H1 (cell line): ENCODE measurements at regions not wholly inside any gene's neighbourhood (a gene's known extent, or its start where the extent isn't known, plus 50 kb on each side); places are given as distances from the start of the nearest gene placed in this dataset.

ENCODE experiments used
- CTCF ChIA-PET: fragments of 300-600 bp; sonication (Branson Sonifier 250); formaldehyde crosslinking; loops from one replicate; lab custom pipeline; 2021; ENCODE audit not compliant: partially characterized antibody; lab: Charles Lee
- POLR2A ChIA-PET: fragments of 300-600 bp; sonication (Branson Sonifier 250); formaldehyde crosslinking; loops from one replicate; lab custom pipeline; 2021; ENCODE audit warnings: inconsistent platforms; ENCODE audit not compliant: partially characterized antibody; lab: Charles Lee
- DNase-seq, 2 experiments: peaks; one replicate each; pipeline versions ENCODE4 v3.0.0 to v3.0.0-alpha.2; 2010 to 2022; ENCODE audit warnings: low spot score in 2 of 2, low read depth in 1 of 2, mixed read lengths in 1 of 2
- FAIRE-seq: peaks from 2 replicates; lab custom pipeline; 2011; peaks lifted over from hg19 to GRCh38; lab: Jason Lieb, UNC
- H2AFZ ChIP-seq: 2 replicates; pipeline ENCODE4 v1.8.1; 2012; ENCODE audit warnings: low read length, inconsistent platforms
- H2AK5ac ChIP-seq: 2 replicates; pipeline ENCODE4 v1.6.1; 2013; ENCODE audit warnings: low read depth, low read length
- H2BK120ac ChIP-seq: replicated peaks from 2 replicates; pipeline ENCODE3; 2013; ENCODE audit warnings: low read depth, low read length, inconsistent platforms
- H2BK12ac ChIP-seq: 2 replicates; pipeline ENCODE4 v1.6.1; 2013; ENCODE audit warnings: low read depth, low read length
- H2BK15ac ChIP-seq: 2 replicates; pipeline ENCODE4 v1.6.1; 2013; ENCODE audit warnings: low read length
- H2BK20ac ChIP-seq: 2 replicates; pipeline ENCODE4 v1.6.1; 2013; ENCODE audit warnings: low read length
- H2BK5ac ChIP-seq: 2 replicates; pipeline ENCODE4 v1.6.1; 2013; ENCODE audit warnings: low read depth, low read length
- H3K14ac ChIP-seq: 2 replicates; pipeline ENCODE4 v1.6.1; 2013; ENCODE audit warnings: inconsistent platforms; ENCODE audit not compliant: insufficient read length
- H3K18ac ChIP-seq: 2 replicates; pipeline ENCODE4 v1.6.1; 2013; ENCODE audit warnings: low read length; ENCODE audit errors: extremely low read depth
- H3K23ac ChIP-seq: 2 replicates; pipeline ENCODE4 v1.6.1; 2013; ENCODE audit warnings: inconsistent platforms; ENCODE audit not compliant: insufficient read length
- H3K23me2 ChIP-seq: 2 replicates; pipeline ENCODE4 v1.6.1; 2013; ENCODE audit warnings: low read depth, low read length
- H3K27ac ChIP-seq: 2 replicates; pipeline ENCODE4 v1.6.1; 2011; ENCODE audit warnings: low read depth, low read length, inconsistent platforms
- H3K27me3 ChIP-seq, 4 experiments: replicated peaks in 1 of 4; 1 replicate in 1 of 4; 2 replicates in 3 of 4; pipeline versions ENCODE4 v1.6.1 to v1.8.1; 2011 to 2013; ENCODE audit warnings: low read length in 3 of 4, mild to moderate bottlenecking in 3 of 4, inconsistent platforms in 2 of 4, mixed read lengths in 2 of 4, moderate library complexity in 1 of 4; ENCODE audit not compliant: control insufficient read depth in 3 of 4, insufficient read depth in 3 of 4; ENCODE audit errors: extremely low read depth in 1 of 4
- H3K36me3 ChIP-seq, 4 experiments: 2 replicates each; pipeline versions ENCODE4 v1.6.1 to v1.8.1; 2011 to 2013; ENCODE audit warnings: mild to moderate bottlenecking in 4 of 4, low read length in 3 of 4, moderate library complexity in 2 of 4, control low read depth in 1 of 4, inconsistent platforms in 1 of 4; ENCODE audit not compliant: insufficient read depth in 4 of 4, control insufficient read depth in 2 of 4
- H3K4ac ChIP-seq: replicated peaks from 2 replicates; pipeline ENCODE3; 2013; ENCODE audit warnings: low read length, low read depth, mixed read lengths, inconsistent platforms; ENCODE audit not compliant: insufficient read length
- H3K4me1 ChIP-seq, 4 experiments: replicated peaks in 1 of 4; 1 replicate in 1 of 4; 2 replicates in 3 of 4; pipeline versions ENCODE4 v1.6.1 to v1.8.1; 2011 to 2013; ENCODE audit warnings: low read length in 3 of 4, inconsistent platforms in 2 of 4, mixed read lengths in 1 of 4; ENCODE audit not compliant: insufficient read depth in 4 of 4, control insufficient read depth in 3 of 4
- H3K4me2 ChIP-seq, 2 experiments: 2 replicates each; pipeline versions ENCODE4 v1.6.1 to v1.8.1; 2011 to 2013; ENCODE audit warnings: low read depth in 2 of 2, low read length in 2 of 2, control low read depth in 1 of 2, inconsistent platforms in 1 of 2, mild to moderate bottlenecking in 1 of 2; ENCODE audit not compliant: insufficient read depth in 1 of 2
- H3K4me3 ChIP-seq, 4 experiments: fragments of 200-600, 300-600 bp in 1 of 4; sonication (generic), shearing (Covaris generic), sonication (Bioruptor Twin) in 1 of 4; 2 replicates each; pipeline versions ENCODE4 v1.5.1 to v1.8.1; 2011 to 2016; ENCODE audit warnings: low read length in 4 of 4, low read depth in 3 of 4, control low read depth in 2 of 4, inconsistent platforms in 2 of 4, mild to moderate bottlenecking in 2 of 4, mixed read lengths in 1 of 4, moderate library complexity in 1 of 4; ENCODE audit not compliant: insufficient read depth in 2 of 4; ENCODE audit errors: extremely low read depth in 1 of 4
- H3K56ac ChIP-seq: replicated peaks from 2 replicates; pipeline ENCODE3; 2013; ENCODE audit warnings: low read depth, mild to moderate bottlenecking, mixed read lengths, low read length, inconsistent platforms; ENCODE audit not compliant: insufficient read length
- H3K79me1 ChIP-seq: 2 replicates; pipeline ENCODE4 v1.6.1; 2013; ENCODE audit warnings: low read depth, low read length, control low read depth
- H3K79me2 ChIP-seq, 2 experiments: 2 replicates each; pipeline versions ENCODE4 v1.6.1 to v1.8.1; 2012 to 2013; ENCODE audit warnings: low read length in 2 of 2, mild to moderate bottlenecking in 2 of 2, inconsistent platforms in 1 of 2; ENCODE audit not compliant: insufficient read depth in 2 of 2, control insufficient read depth in 1 of 2
- H3K9ac ChIP-seq, 4 experiments: replicated peaks in 1 of 4; 1 replicate in 1 of 4; 2 replicates in 3 of 4; pipeline versions ENCODE4 v1.6.1 to v1.8.1; 2011 to 2013; ENCODE audit warnings: low read depth in 3 of 4, low read length in 3 of 4, control low read depth in 2 of 4, mild to moderate bottlenecking in 2 of 4, moderate library complexity in 2 of 4, inconsistent platforms in 1 of 4; ENCODE audit errors: extremely low read depth in 1 of 4
- H3K9me3 ChIP-seq, 2 experiments: 2 replicates each; pipeline versions ENCODE4 v1.6.1 to v1.8.1; 2012 to 2013; ENCODE audit warnings: mild to moderate bottlenecking in 2 of 2, moderate library complexity in 2 of 2, control low read depth in 1 of 2, inconsistent platforms in 1 of 2, low read depth in 1 of 2, low read length in 1 of 2, mixed read lengths in 1 of 2; ENCODE audit not compliant: insufficient read depth in 2 of 2
- H4K20me1 ChIP-seq, 2 experiments: replicated peaks in 1 of 2; 2 replicates each; pipeline versions ENCODE3 to v1.8.1; 2011 to 2013; ENCODE audit warnings: inconsistent platforms in 2 of 2, low read length in 2 of 2, mild to moderate bottlenecking in 1 of 2; ENCODE audit not compliant: insufficient read depth in 2 of 2, control insufficient read depth in 1 of 2
- H4K5ac ChIP-seq: 2 replicates; pipeline ENCODE4 v1.6.1; 2013; ENCODE audit warnings: low read length, low read depth, mixed read lengths, inconsistent platforms; ENCODE audit not compliant: insufficient read length
- H4K8ac ChIP-seq: 2 replicates; pipeline ENCODE4 v1.8.0; 2013; ENCODE audit warnings: mild to moderate bottlenecking, moderate library complexity, low read length, inconsistent platforms; ENCODE audit not compliant: insufficient read depth; ENCODE audit errors: extremely low read depth
- H4K91ac ChIP-seq: replicated peaks from 2 replicates; pipeline ENCODE3; 2013; ENCODE audit warnings: low read length, mixed read lengths, inconsistent platforms; ENCODE audit not compliant: insufficient read length
- BACH1 ChIP-seq: IDR thresholded peaks from 2 replicates; pipeline ENCODE4 v1.6.1; 2012; ENCODE audit warnings: low read length, improper control_type of control experiment
- CBX8 ChIP-seq: fragments of 300-800, 300-1000 bp; sonication (generic); IDR thresholded peaks from 2 replicates; pipeline ENCODE4 v1.7.1; 2016; ENCODE audit warnings: low read depth, low read length, borderline replicate concordance
- E2F6 ChIP-seq: IDR thresholded peaks from 2 replicates; pipeline ENCODE4 v1.6.1; 2012; ENCODE audit warnings: inconsistent platforms
- EP300 ChIP-seq, 2 experiments: IDR thresholded peaks; 1 replicate in 1 of 2; 2 replicates in 1 of 2; pipeline ENCODE4 v1.6.1; 2011 to 2012; ENCODE audit warnings: low read depth in 2 of 2, low read length in 2 of 2, mild to moderate bottlenecking in 2 of 2, borderline replicate concordance in 1 of 2, inconsistent platforms in 1 of 2, moderate library complexity in 1 of 2
- GABPA ChIP-seq: IDR thresholded peaks from 2 replicates; pipeline ENCODE4 v1.6.1; 2011; ENCODE audit warnings: mild to moderate bottlenecking, low read length, moderate library complexity, borderline replicate concordance; ENCODE audit not compliant: insufficient read depth
- KDM4A ChIP-seq: IDR thresholded peaks from one replicate; pipeline ENCODE4 v1.7.1; 2012; ENCODE audit warnings: low read depth, mild to moderate bottlenecking, moderate library complexity, low read length, inconsistent platforms; ENCODE audit not compliant: severe bottlenecking
- MAX ChIP-seq: IDR thresholded peaks from 2 replicates; pipeline ENCODE4 v1.6.1; 2012; ENCODE audit warnings: inconsistent platforms
- PHF8 ChIP-seq: fragments of 200-600 bp; sonication (generic); conservative IDR thresholded peaks from 2 replicates; pipeline ENCODE4 v1.7.1; 2012; ENCODE audit warnings: low read depth, mild to moderate bottlenecking, inconsistent platforms, low read length, moderate library complexity
- POLR2A ChIP-seq, 2 experiments: IDR thresholded peaks; 1 replicate in 1 of 2; 2 replicates in 1 of 2; pipeline ENCODE4 v1.6.1; 2011; ENCODE audit warnings: low read depth in 2 of 2, low read length in 2 of 2, mild to moderate bottlenecking in 2 of 2; ENCODE audit errors: control extremely low read depth in 1 of 2
- SIRT6 ChIP-seq: IDR thresholded peaks from one replicate; pipeline ENCODE4 v1.7.1; 2012; ENCODE audit warnings: low read length, inconsistent platforms
- SIX5 ChIP-seq: IDR thresholded peaks from 2 replicates; pipeline ENCODE4 v1.6.1; 2011; ENCODE audit warnings: mild to moderate bottlenecking, low read depth, low read length
- SP1 ChIP-seq: IDR thresholded peaks from 2 replicates; pipeline ENCODE4 v1.6.1; 2011; ENCODE audit warnings: low read depth, low read length
- TBP ChIP-seq: IDR thresholded peaks from 2 replicates; pipeline ENCODE4 v1.6.1; 2011; ENCODE audit warnings: low read depth, low read length, improper control_type of control experiment
- WGBS, 2 experiments: shearing (Covaris generic) in 1 of 2; methylation state at CpG; one replicate each; pipeline versions ENCODE4 v1.1.6 to v1.1.7; 2013 to 2015; ENCODE audit warnings: low lambda C conversion rate in 2 of 2, mixed read lengths in 2 of 2, inconsistent platforms in 1 of 2, low coverage in 1 of 2, missing lambda C conversion rate in 1 of 2; ENCODE audit not compliant: insufficient replicate concordance in 2 of 2, insufficient coverage in 1 of 2, insufficient read length in 1 of 2; ENCODE audit errors: extremely low coverage in 1 of 2, missing lambda C conversion rate in 1 of 2; 5-methylcytosine and 5-hydroxymethylcytosine counted together

- no peaks in the 10 kb centered on the region for H3K4me1 ChIP-seq
Observed at GRCh38 chr7:63927261-63927660, 71.4 kb upstream of the ZNF722 start.

More at GRCh38 chr7:63927261-63927660, 71.4 kb upstream of the ZNF722 start:
- FAIRE-seq (no peak), DNase-seq (no peak)
- no peak overlapping the region for H3K18ac ChIP-seq
- no peak overlapping the region for H3K9ac ChIP-seq
- WGBS, 2 experiments, result 88% methylated on average over 4 of the region's 5 CpGs; no CpG with 5 or more reads in 1 of the 2 experiments
- H2BK5ac ChIP-seq, result no peak overlapping the region
- ChIA-PET CTCF (no interaction called here), POLR2A (no interaction called here)
- no peak overlapping the region for H3K4me2 ChIP-seq
- no peak overlapping the region for H4K91ac ChIP-seq
- no peak overlapping the region for H3K4ac ChIP-seq
- H3K23me2 ChIP-seq, result no peaks in the 10 kb centered on the region
- no peaks in the 10 kb centered on the region for H3K79me1 ChIP-seq
- H2BK20ac ChIP-seq, result no peak overlapping the region
- H3K79me2 ChIP-seq, result no peaks in the 10 kb centered on the region
- H3K14ac ChIP-seq, result no peak overlapping the region
- peaks cover 0 to 4% (median 0%) of the 10 kb centered on the region in 4 experiments; a peak in 1 of 8 replicates for H3K36me3 ChIP-seq
- H3K23ac ChIP-seq, result no peak overlapping the region
- H4K8ac ChIP-seq, result no peak overlapping the region
- H2AFZ ChIP-seq, result no peak overlapping the region
- H3K56ac ChIP-seq, result no peak overlapping the region
- H4K5ac ChIP-seq, result no peak overlapping the region
- no peak overlapping the region for H2BK15ac ChIP-seq
- H3K9me3 ChIP-seq, result peaks cover 66 to 71% of the 10 kb centered on the region in 2 experiments
- H3K27ac ChIP-seq, result no peak overlapping the region
- H3K4me3 ChIP-seq, result no peak overlapping the region
- no peak overlapping the region for H2AK5ac ChIP-seq
- H3K27me3 ChIP-seq, result no peaks in the 10 kb centered on the region
- TF ChIP-seq SIRT6, result no peak
- no peak for TF ChIP-seq CBX8
- no peak for TF ChIP-seq GABPA
- no peak for TF ChIP-seq BACH1
- no peak for TF ChIP-seq POLR2A (IDR thresholded peaks at IDR 0.05; ENCODE audit: control extremely low read depth in 1 of 2, low read depth in 2 of 2, low read length in 2 of 2)
- TF ChIP-seq MAX, result no peak
- TF ChIP-seq SIX5, result no peak
- TF ChIP-seq TBP, result no peak
- TF ChIP-seq KDM4A, result no peak
- TF ChIP-seq SP1, result no peak
- TF ChIP-seq E2F6, result no peak
- no peak for TF ChIP-seq PHF8
- TF ChIP-seq EP300 (IDR thresholded peaks at IDR 0.05; ENCODE audit: borderline replicate concordance in 1 of 2, low read depth in 2 of 2, low read length in 2 of 2), result no peak
- no peak overlapping the region for H2BK120ac ChIP-seq
- H2BK12ac ChIP-seq, result no peak overlapping the region
- H4K20me1 ChIP-seq, result no peaks in the 10 kb centered on the region
